GM13977 (cell line): ENCODE measurements at regions not wholly inside any gene's neighbourhood (a gene's known extent, or its start where the extent isn't known, plus 50 kb on each side); places are given as distances from the start of the nearest gene placed in this dataset.
A peak's percentile ranks its signal among the peaks of the same experiment; 100 is the strongest.

Source experiments
- DNase-seq: peaks from one replicate; pipeline ENCODE4 v3.0.0; 2012; ENCODE audit warnings: low spot score
- CTCF ChIP-seq: IDR thresholded peaks from 2 replicates; pipeline ENCODE4 v1.5.1; 2012; ENCODE audit warnings: mild to moderate bottlenecking, control low read depth; ENCODE audit not compliant: insufficient read depth; ENCODE audit errors: extremely low read depth, missing control alignments
- in situ Hi-C: fragments of 300-500 bp; cut with MboI; formaldehyde crosslinking; loops from one replicate; pipeline ENCODE4 v1.12.0; 2022; ENCODE audit warnings: low sequenced_read_pairs, low pct_unique_long_range_greater_than_20kb, mixed read lengths, inconsistent platforms; ENCODE audit not compliant: unreplicated experiment

- in situ Hi-C loops = no loop called here
- DNase-seq = no peak
- no peak for TF ChIP-seq CTCF
Observed at GRCh38 chr10:4183761-4184261, 398.8 kb upstream of the KLF6 start.

- peak; percentile 18 for DNase-seq
- TF ChIP-seq CTCF = no peak
- in situ Hi-C loops = no loop called here
Observed at GRCh38 chr10:4181621-4182049, 396.6 kb upstream of the KLF6 start.

GRCh38 chr10:4181081-4181480 lies 396.1 kb upstream of the KLF6 start:
- in situ Hi-C loops = no loop called here
- TF ChIP-seq CTCF = no peak
- DNase-seq = no peak

- in situ Hi-C loops = no loop called here
- DNase-seq = no peak
- TF ChIP-seq CTCF = no peak
Observed at GRCh38 chr10:4177791-4178190, 392.8 kb upstream of the KLF6 start.

GRCh38 chr10:4176500-4177281 lies 391.7 kb upstream of the KLF6 start:
- TF ChIP-seq CTCF = no peak
- DNase-seq = no peak
- in situ Hi-C loops = no loop called here

GRCh38 chr10:4174197-4174596 lies 389.2 kb upstream of the KLF6 start:
- DNase-seq = no peak
- in situ Hi-C loops = no loop called here
- TF ChIP-seq CTCF = no peak
